ENCODE measurements at regions not wholly inside any gene's neighbourhood (a gene's known extent, or its start where the extent isn't known, plus 50 kb on each side); places are given as distances from the start of the nearest gene placed in this dataset.

GRCh38 chr2:208546860-208547650, 140.5 kb downstream of the PTH2R start:
- H3K4me2 ChIP-seq, result no peak overlapping the region
- H4K20me1 ChIP-seq (ENCODE audit: insufficient read depth), result no peaks in the 10 kb centered on the region
- no peaks in the 10 kb centered on the region for H3K27me3 ChIP-seq (ENCODE audit: insufficient read depth)
- no peaks in the 10 kb centered on the region for H3F3A ChIP-seq (replicated peaks; ENCODE audit: insufficient read depth)
- H3K79me2 ChIP-seq (ENCODE audit: insufficient read depth), result no peaks in the 10 kb centered on the region
- H3K4me3 ChIP-seq (ENCODE audit: low read depth in 2 of 2, low read length in 1 of 2), result no peak overlapping the region
- POLR2A ChIA-PET, result no interaction called here
- 27% methylated on average over 4 of the region's 4 CpGs for WGBS (ENCODE audit: low lambda C conversion rate)
- no peak overlapping the region for H3K9ac ChIP-seq
- no peak overlapping the region for H3K27ac ChIP-seq (ENCODE audit: low read depth in 2 of 2, low read length in 1 of 2)
- no peaks in the 10 kb centered on the region; a peak in 1 of 4 replicates for H3K4me1 ChIP-seq (ENCODE audit: control insufficient read depth in 1 of 2, insufficient read depth in 2 of 2, low read depth in 1 of 2, low read length in 1 of 2)
- TF ChIP-seq TEAD4 (IDR thresholded peaks at IDR 0.05; ENCODE audit: borderline replicate concordance, insufficient read depth) (no peak), EP300 (IDR thresholded peaks at IDR 0.05; ENCODE audit: borderline replicate concordance in 1 of 2, low read depth in 1 of 2, low read length in 1 of 2) (no peak), FOSL2 (IDR thresholded peaks at IDR 0.05; ENCODE audit: borderline replicate concordance, low read depth) (no peak), EZH2phosphoT487 (IDR thresholded peaks at IDR 0.05; ENCODE audit: borderline replicate concordance, low read depth) (no peak)
- no peak for DNase-seq
- CTCF ChIA-PET, result interaction anchor here (1.2 kb wide), 1 partner anchor 9 kb away, joined by 4 read pairs; no protein-coding TSS in a partner anchor
- H2AFZ ChIP-seq (ENCODE audit: low read depth), result no peak overlapping the region
- H3K9me3 ChIP-seq, result no peaks in the 10 kb centered on the region
- no peaks in the 10 kb centered on the region for H3K9me2 ChIP-seq
- H3K36me3 ChIP-seq (replicated peaks in 1 of 2; ENCODE audit: control insufficient read depth in 1 of 2, insufficient read depth in 2 of 2, low read length in 1 of 2), result no peaks in the 10 kb centered on the region

GRCh38 chr2:208548700-208549099, 142.1 kb downstream of the PTH2R start:
- TF ChIP-seq MAX (IDR thresholded peaks at IDR 0.05; ENCODE audit: low read depth) (no peak), MEF2A (IDR thresholded peaks at IDR 0.05; ENCODE audit: borderline replicate concordance, low read depth) (no peak), ELF1 (IDR thresholded peaks at IDR 0.05) (no peak), GABPA (IDR thresholded peaks at IDR 0.05; ENCODE audit: low read depth) (no peak), SIN3A (IDR thresholded peaks at IDR 0.05; ENCODE audit: borderline replicate concordance, low read depth, low read length) (no peak), TEAD4 (IDR thresholded peaks at IDR 0.05; ENCODE audit: borderline replicate concordance, insufficient read depth) (no peak), TCF12 (IDR thresholded peaks at IDR 0.05) (no peak), POLR2AphosphoS5 (IDR thresholded peaks at IDR 0.05; ENCODE audit: low read depth, low read length) (no peak), RXRA (IDR thresholded peaks at IDR 0.05; ENCODE audit: borderline replicate concordance, low read depth) (no peak), MXI1 (IDR thresholded peaks at IDR 0.05; ENCODE audit: low read depth, low read length) (no peak), RCOR1 (IDR thresholded peaks at IDR 0.05; ENCODE audit: low read length) (no peak), EZH2phosphoT487 (IDR thresholded peaks at IDR 0.05; ENCODE audit: borderline replicate concordance, low read depth) (no peak), SMC3 (IDR thresholded peaks at IDR 0.05; ENCODE audit: low read depth, low read length) (no peak)
- H4K20me1 ChIP-seq (ENCODE audit: insufficient read depth), result no peaks in the 10 kb centered on the region
- no peak overlapping the region for H3K4me3 ChIP-seq (ENCODE audit: low read depth in 2 of 2, low read length in 1 of 2)
- no peak overlapping the region for H3K4me2 ChIP-seq
- no peaks in the 10 kb centered on the region for H3K9me2 ChIP-seq
- no peak overlapping the region for H3K9ac ChIP-seq
- H3K36me3 ChIP-seq (replicated peaks in 1 of 2; ENCODE audit: control insufficient read depth in 1 of 2, insufficient read depth in 2 of 2, low read length in 1 of 2), result no peaks in the 10 kb centered on the region
- no peak overlapping the region for H3K27ac ChIP-seq (ENCODE audit: low read depth in 2 of 2, low read length in 1 of 2)
- no peaks in the 10 kb centered on the region; a peak in 1 of 4 replicates for H3K4me1 ChIP-seq (ENCODE audit: control insufficient read depth in 1 of 2, insufficient read depth in 2 of 2, low read depth in 1 of 2, low read length in 1 of 2)
- DNase-seq, result no peak
- no peak overlapping the region for H2AFZ ChIP-seq (ENCODE audit: low read depth)
- H3F3A ChIP-seq (replicated peaks; ENCODE audit: insufficient read depth), result no peaks in the 10 kb centered on the region
- no peaks in the 10 kb centered on the region for H3K27me3 ChIP-seq (ENCODE audit: insufficient read depth)
- H3K79me2 ChIP-seq (ENCODE audit: insufficient read depth), result no peaks in the 10 kb centered on the region
- CTCF ChIA-PET, result no interaction called here
- WGBS (ENCODE audit: low lambda C conversion rate), result 9% methylated on average over 3 of the region's 3 CpGs
- POLR2A ChIA-PET, result no interaction called here
- no peaks in the 10 kb centered on the region for H3K9me3 ChIP-seq

Data from SK-N-SH (cell line).